Astrocyte of the spinal cord (primary cell): ENCODE measurements at regions not wholly inside any gene's neighbourhood (a gene's known extent, or its start where the extent isn't known, plus 50 kb on each side); places are given as distances from the start of the nearest gene placed in this dataset.

Source experiments
- DNase-seq: peaks from one replicate; pipeline ENCODE4 v3.0.0; 2011; ENCODE audit warnings: low read depth, low spot score
- H3K4me3 ChIP-seq: 2 replicates; pipeline ENCODE4 v1.5.1; 2011; ENCODE audit warnings: low read depth, mild to moderate bottlenecking, low read length, moderate library complexity
- CTCF ChIP-seq: IDR thresholded peaks from 2 replicates; pipeline ENCODE4 v1.5.1; 2012; ENCODE audit warnings: low read depth, mild to moderate bottlenecking, low read length, inconsistent platforms
- in situ Hi-C: cut with HindIII; loops from 2 replicates; pipeline ENCODE4 v1.10.0; 2017; ENCODE audit warnings: low sequenced_read_pairs

- no peak for TF ChIP-seq CTCF
- H3K4me3 ChIP-seq, result no peak overlapping the region
- no peak for DNase-seq
- in situ Hi-C loops, result no loop called here
These were observed 146.7 kb upstream of the NFIA start for GRCh38 chr1:60935599-60936110.

- in situ Hi-C loops, result no loop called here
- DNase-seq, result no peak
- no peak overlapping the region for H3K4me3 ChIP-seq
- no peak for TF ChIP-seq CTCF
These were observed 152.2 kb upstream of the NFIA start for GRCh38 chr1:60930130-60930529.

- DNase-seq, result no peak
- H3K4me3 ChIP-seq, result no peak overlapping the region
- in situ Hi-C loops, result no loop called here
- TF ChIP-seq CTCF, result no peak
These were observed 157.2 kb upstream of the NFIA start for GRCh38 chr1:60924964-60925798.

GRCh38 chr1:60924165-60924564 is 158.2 kb upstream of the NFIA start:
- in situ Hi-C loops, result no loop called here
- no peak overlapping the region for H3K4me3 ChIP-seq
- no peak for DNase-seq
- no peak for TF ChIP-seq CTCF

GRCh38 chr1:60923389-60924087 is 158.8 kb upstream of the NFIA start:
- no peak for DNase-seq
- in situ Hi-C loops, result no loop called here
- no peak overlapping the region for H3K4me3 ChIP-seq
- TF ChIP-seq CTCF, result no peak

- DNase-seq, result no peak
- in situ Hi-C loops, result no loop called here
- no peak overlapping the region for H3K4me3 ChIP-seq
- no peak for TF ChIP-seq CTCF
These were observed 160.1 kb upstream of the NFIA start for GRCh38 chr1:60922304-60922703.
